ENCODE measurements at regions not wholly inside any gene's neighbourhood (a gene's known extent, or its start where the extent isn't known, plus 50 kb on each side); places are given as distances from the start of the nearest gene placed in this dataset.
"Not testable (repeated sequence)": the region's sequence is repeated elsewhere in the genome, so short reads cannot be mapped to it uniquely, and the experiment has no call there.

- H3K4me3 Mint-ChIP-seq: no peak overlapping the region
- peaks cover 4% of the 10 kb centered on the region for H3K4me1 Mint-ChIP-seq
- TF ChIP-seq TP53 (CRISPR knock-in tag; IDR thresholded peaks at IDR 0.05) (no peak), SP1 (CRISPR knock-in tag; conservative IDR thresholded peaks at IDR 0.05) (no peak), RORB (CRISPR knock-in tag; IDR thresholded peaks at IDR 0.05) (no peak), RELA (CRISPR knock-in tag; IDR thresholded peaks at IDR 0.05; ENCODE audit: borderline replicate concordance) (no peak), ZNF317 (CRISPR knock-in tag; IDR thresholded peaks at IDR 0.05; ENCODE audit: borderline replicate concordance, low read depth) (no peak), AFF4 (CRISPR knock-in tag; IDR thresholded peaks at IDR 0.05; ENCODE audit: borderline replicate concordance) (no peak), ZNF281 (CRISPR knock-in tag; IDR thresholded peaks at IDR 0.05) (no peak), NR2C2 (CRISPR knock-in tag; IDR thresholded peaks at IDR 0.05) (no peak), ZNF138 (CRISPR knock-in tag; conservative IDR thresholded peaks at IDR 0.05) (no peak)
- no peaks in the 10 kb centered on the region for H3K9me3 Mint-ChIP-seq
- no peak overlapping the region for H3K27ac Mint-ChIP-seq
- POLR2A ChIA-PET: no interaction called here
- CTCF ChIA-PET: interaction anchor here (0.9 kb wide), 1 partner anchor 55 kb away, joined by 4 read pairs; no protein-coding TSS in a partner anchor
- H3K27me3 Mint-ChIP-seq (ENCODE audit: low read depth): no peaks in the 10 kb centered on the region
- no peaks in the 10 kb centered on the region for H3K36me3 Mint-ChIP-seq
- peak; percentile 30 for ATAC-seq
- DNase-seq (ENCODE audit: low spot score): no peak
Observed at GRCh38 chr2:192687015-192687414, 492.3 kb upstream of the TMEFF2 start.

DNA sequence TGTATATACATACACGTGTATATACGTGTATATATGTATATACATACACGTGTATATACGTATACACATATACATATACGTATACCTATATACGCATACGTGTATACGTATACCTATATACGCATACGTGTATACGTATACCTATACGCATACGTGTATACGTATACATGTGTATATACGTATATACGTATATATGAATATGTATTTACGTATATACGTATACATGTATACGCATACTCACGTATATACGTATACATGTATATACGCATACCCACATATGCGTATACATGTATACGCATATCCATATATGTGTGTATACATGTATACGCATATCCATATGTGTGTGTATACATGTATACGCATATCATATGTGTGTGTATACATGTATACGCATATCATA is 487.8 kb upstream of the TMEFF2 start:
- H3K27me3 Mint-ChIP-seq (ENCODE audit: low read depth); DNase-seq (ENCODE audit: low spot score); ATAC-seq; H3K9me3 Mint-ChIP-seq; H3K4me1 Mint-ChIP-seq; POLR2A ChIA-PET; H3K36me3 Mint-ChIP-seq; CTCF ChIA-PET; H3K4me3 Mint-ChIP-seq; H3K27ac Mint-ChIP-seq: not testable (repeated sequence)

DNA sequence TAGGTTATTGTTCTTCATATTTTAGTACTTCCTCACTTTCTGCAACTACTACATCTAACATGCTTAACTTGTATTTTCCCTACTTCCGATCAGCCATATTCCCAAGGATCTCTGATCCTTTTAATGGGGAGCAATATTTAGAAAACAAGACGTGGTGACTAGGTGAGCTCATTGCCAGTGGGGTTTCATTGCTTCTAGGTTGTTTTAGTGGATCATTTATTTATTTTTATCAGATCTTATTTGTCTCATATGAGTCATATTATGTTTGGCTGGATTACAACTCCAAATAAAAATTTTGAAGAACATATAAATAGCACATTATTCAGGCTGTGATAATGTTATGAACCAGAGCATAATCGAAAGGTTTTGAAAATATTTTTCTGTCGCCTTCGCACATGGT is 480.9 kb upstream of the TMEFF2 start:
- Mint-ChIP-seq H3K36me3 (no peaks in the 10 kb centered on the region), H3K27ac (no peak overlapping the region), H3K4me1 (no peaks in the 10 kb centered on the region), H3K4me3 (no peak overlapping the region), H3K27me3 (ENCODE audit: low read depth) (no peaks in the 10 kb centered on the region), H3K9me3 (peaks cover 12% of the 10 kb centered on the region)
- ChIA-PET CTCF (no interaction called here), POLR2A (no interaction called here)
- no peak for TF ChIP-seq KAT7 (CRISPR knock-in tag; IDR thresholded peaks at IDR 0.05; ENCODE audit: borderline replicate concordance)
- TF ChIP-seq ZNF423 (CRISPR knock-in tag; IDR thresholded peaks at IDR 0.05): no peak
- no peak for TF ChIP-seq ZNF671 (CRISPR knock-in tag; IDR thresholded peaks at IDR 0.05)
- TF ChIP-seq ZNF317 (CRISPR knock-in tag; IDR thresholded peaks at IDR 0.05; ENCODE audit: borderline replicate concordance, low read depth): no peak
- TF ChIP-seq, protein P1, sequence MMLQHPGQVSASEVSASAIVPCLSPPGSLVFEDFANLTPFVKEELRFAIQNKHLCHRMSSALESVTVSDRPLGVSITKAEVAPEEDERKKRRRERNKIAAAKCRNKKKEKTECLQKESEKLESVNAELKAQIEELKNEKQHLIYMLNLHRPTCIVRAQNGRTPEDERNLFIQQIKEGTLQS (CRISPR knock-in tag; conservative IDR thresholded peaks at IDR 0.05): no peak
- no peak for TF ChIP-seq TEAD1 (CRISPR knock-in tag; IDR thresholded peaks at IDR 0.05)
- no peak for TF ChIP-seq AR (CRISPR knock-in tag; IDR thresholded peaks at IDR 0.05)
- no peak for TF ChIP-seq NR3C1 (CRISPR knock-in tag; conservative IDR thresholded peaks at IDR 0.05; ENCODE audit: low read depth)
- TF ChIP-seq ZMAT4 (CRISPR knock-in tag; IDR thresholded peaks at IDR 0.05): no peak
- TF ChIP-seq ATF2 (CRISPR knock-in tag; IDR thresholded peaks at IDR 0.05; ENCODE audit: borderline replicate concordance, low read depth): no peak
- TF ChIP-seq ESRRA (CRISPR knock-in tag; IDR thresholded peaks at IDR 0.05; ENCODE audit: borderline replicate concordance): no peak
- TF ChIP-seq, protein P2, sequence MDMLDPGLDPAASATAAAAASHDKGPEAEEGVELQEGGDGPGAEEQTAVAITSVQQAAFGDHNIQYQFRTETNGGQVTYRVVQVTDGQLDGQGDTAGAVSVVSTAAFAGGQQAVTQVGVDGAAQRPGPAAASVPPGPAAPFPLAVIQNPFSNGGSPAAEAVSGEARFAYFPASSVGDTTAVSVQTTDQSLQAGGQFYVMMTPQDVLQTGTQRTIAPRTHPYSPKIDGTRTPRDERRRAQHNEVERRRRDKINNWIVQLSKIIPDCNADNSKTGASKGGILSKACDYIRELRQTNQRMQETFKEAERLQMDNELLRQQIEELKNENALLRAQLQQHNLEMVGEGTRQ (CRISPR knock-in tag; IDR thresholded peaks at IDR 0.05): no peak
- DNase-seq (ENCODE audit: low spot score): no peak
- ATAC-seq: no peak

Measured in WTC11 (cell line).